ENCODE measurements at regions not wholly inside any gene's neighbourhood (a gene's known extent, or its start where the extent isn't known, plus 50 kb on each side); places are given as distances from the start of the nearest gene placed in this dataset.

DNA sequence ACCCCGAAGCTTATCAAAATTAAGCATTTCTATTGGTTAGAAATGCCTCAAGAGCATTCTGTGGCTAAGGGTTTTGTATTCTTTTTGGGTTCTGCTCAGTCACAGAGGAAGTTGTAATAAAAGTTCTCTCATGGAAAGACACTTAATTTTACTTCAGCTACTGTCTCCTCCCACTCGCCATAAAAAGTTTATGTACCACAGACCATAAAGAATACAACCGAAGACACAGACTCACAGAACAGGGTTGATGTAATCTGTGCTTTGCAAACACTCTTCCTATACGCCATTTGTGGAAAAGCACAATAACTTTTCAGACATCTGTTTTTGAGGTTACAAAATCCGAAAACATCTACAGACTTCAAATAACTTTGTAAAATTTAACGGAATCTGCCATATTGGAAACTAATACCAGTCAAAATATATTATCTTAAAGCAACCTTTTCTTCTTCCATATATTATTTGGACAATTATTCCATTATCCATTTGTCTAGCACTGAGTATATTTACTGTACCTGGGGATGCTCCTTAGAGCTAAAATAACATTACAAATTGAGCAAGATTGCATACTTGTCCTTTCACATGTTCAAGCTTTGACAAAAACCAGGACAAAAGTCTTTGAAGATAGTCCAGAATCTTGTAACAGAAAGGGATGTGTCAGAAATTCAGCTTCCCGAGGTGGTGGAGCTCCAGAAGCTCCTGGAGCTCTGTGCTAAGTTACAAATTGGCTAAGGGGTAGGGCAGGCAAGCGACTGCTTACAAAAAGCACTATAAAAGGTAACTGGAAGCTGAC, 219.0 kb upstream of the MEOX2 start:
- DNase-seq, result no peak

DNA sequence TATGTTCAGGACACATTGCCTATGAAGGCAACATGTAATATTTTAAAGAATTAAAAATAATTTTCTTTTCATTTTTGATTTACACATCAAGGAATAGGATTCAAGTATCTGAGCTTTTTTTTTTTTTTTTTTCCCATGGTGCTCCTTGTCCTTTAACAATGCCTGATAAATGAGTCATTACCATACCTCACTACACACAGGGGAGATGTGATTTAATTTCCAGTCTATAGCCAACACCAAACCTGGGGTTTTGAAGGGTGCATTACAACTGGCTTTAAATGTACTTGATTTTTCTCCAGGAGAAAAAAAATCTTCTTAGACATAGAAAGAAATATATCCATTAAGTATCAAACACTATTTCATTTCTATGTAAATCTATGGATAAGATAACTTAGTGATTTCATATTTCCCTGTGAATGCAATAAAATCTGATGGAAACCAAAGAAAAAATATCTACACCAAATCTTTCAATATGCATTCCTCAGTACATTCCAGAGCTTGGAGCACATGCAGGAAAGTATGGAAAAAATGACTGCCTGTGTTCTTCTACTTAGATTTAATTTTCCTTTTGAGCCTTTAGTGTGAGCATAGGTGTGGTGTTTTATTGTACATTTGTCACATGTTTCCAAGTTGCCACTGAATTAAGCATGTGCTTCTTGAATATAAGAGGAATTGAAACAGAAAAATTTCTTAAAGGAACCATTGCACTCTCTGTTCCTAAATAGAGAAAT, 204.8 kb upstream of the MEOX2 start:
- DNase-seq, result no peak

DNA sequence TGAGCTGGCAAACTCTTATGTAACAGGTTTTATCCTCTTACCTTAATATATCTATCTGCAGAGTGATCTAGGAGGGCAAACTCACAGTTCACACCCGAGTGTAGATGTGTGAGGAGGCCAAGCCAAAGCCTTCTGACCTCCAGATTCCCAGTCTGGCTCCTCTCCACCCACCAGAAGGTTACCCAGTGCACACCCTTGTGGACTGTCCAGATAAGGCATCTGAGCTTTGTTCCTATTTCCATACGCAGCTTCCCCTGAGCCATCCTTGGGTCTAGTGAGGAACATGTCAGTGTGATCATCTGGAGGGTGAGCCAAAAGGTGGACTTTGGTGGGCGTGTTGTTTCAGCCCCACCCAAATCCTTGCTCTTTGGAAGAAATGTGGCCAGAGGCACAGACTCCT, 203.0 kb upstream of the MEOX2 start:
- DNase-seq, result no peak

DNA sequence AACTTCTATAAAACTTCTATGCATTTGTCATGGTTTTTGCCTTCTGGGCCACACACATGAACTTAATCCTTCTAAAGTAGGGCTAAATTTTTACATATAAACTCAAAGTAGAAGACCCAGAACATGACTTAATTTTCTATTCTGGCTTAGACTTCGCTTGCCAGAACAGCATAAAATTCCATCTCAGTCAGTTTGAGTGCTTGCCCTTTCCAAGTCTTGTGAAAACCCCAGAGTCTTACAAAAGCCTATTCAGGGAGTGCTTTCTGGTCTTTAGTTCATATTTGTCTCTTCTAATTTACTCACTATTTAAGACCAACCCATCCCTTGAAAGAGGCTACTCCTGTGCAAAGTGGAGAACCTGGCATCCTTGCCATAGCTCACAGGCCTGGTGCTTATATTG, 201.6 kb upstream of the MEOX2 start:
- no peak for DNase-seq

DNA sequence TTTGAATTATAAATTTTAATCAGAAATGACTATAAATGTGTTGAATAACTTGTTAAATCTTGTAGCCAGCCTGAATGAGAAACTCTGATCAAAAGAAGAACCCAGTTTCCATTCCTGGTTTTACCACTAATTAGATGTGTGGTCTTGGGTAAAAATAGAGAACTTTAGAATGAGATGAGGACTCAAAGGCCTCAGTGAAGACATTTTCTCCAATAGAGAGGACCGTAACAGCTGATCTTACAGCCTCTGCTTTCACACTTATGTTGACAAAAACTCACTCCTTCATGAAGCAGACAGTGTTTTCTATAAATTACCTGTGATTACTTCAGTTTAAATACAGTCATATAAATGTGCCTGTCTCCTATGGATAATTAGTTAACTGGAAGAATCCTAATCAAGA, 200.1 kb upstream of the MEOX2 start:
- no peak for DNase-seq

DNA sequence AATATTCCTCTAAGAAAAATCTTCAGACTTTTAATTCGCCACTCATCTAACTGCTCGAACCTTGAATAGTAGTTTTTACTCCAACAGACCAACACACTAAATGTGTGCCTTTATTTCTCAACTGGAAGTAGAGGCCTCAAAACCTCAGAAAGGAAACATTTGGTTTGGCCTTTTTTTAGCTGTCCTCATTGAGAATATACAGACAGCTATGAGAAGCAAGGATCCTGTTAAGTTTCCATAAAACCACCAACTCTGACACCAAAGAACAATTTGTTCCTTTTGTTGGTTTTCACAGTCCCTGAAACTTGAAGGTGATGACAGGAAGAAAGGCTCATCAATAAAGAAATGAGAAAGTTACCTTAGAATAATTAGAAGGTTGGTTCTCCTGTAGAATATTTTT, 199.2 kb upstream of the MEOX2 start:
- no peak for DNase-seq

DNA sequence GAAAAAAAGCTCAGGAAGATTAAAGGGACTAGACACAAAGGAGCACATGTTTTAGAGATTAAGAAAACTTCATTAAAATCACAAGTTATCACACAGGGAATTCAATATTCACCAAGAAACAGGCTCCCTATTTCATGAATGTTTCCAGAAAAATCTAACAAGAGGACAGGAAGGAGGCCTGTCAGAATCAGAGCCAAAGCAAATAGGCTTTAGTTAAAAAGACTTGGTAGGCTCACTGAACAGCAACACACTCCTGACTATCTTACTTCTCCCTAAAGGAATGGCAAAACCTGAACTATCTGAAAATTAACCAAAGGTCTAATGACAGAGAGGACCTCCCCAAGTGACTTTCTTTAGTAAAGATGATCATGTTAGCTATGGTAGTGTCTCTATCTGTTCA, 188.3 kb upstream of the MEOX2 start:
- no peak for DNase-seq

DNA sequence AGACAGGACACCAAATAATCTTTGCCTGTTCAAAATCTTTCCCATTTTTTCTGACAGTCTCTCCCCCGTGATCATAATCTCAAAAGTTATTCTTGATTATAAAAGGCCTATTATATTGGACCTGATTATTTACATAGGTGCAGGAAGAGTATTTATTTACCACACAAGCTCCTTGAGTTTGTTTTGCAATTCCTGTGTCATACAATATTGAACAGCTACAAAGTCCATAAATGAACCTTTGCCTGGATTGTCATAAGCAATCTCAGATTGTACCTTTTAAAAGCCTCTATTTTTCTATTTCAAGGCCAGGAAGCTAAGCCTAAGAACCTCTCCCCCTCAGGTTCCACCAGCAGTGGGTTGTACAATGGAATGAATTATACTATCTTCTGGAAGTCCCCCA, 183.9 kb upstream of the MEOX2 start:
- no peak for DNase-seq

DNA sequence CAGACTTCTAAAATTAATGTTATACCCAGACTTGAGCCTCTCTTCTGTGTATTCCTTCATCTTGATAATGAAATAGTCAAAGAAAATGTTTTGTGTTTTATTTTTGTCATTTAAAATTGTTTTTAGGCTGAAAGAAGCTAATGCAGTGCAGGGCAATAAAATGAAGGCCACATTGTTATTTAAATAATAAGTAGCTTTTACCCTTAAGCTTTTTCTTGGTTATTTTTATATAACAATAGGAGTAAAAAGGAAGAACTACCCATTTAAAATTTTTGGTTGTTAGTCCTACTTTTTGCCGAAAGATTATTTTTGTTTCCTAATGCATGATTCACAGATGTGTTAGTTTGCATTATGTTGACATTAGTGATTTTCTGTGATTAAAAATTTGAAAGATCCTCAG, 181.0 kb upstream of the MEOX2 start:
- DNase-seq, result no peak

DNA sequence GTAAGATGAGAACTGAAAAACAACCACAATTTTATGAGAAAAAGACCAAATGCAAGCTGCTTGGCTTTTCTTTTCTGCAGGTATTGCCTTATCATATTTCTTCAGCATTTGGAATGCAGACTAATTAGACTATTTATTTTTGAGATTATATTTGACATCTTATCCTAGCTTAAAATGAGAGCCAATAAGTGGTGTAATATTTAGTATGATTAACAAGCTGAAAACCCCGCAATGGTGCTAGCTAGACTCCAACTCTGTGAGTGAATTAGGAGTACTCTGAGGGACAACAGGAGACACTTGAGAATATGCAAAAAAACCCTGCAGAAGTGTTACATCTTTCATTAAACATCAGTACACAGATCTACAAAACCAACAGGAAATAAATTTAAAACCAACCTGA, 180.3 kb upstream of the MEOX2 start:
- DNase-seq, result no peak

DNA sequence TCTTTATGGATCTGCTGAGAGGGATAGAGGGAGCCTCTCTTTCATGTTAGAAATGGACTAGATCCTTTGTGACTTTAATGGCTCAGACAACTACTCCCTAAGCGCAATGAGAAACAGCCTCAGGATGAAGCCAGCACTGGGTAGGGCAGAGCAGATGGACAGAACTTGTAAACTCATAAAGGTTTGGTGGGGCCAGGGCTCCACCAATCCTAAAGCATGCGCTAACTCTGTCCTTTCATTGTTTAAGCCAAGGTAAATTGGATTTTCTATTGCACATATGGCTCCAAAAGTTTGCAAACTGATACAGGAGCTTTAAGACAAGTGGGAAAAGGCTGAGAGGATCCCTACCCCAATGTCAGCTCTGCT, 178.1 kb upstream of the MEOX2 start:
- no peak for DNase-seq

DNA sequence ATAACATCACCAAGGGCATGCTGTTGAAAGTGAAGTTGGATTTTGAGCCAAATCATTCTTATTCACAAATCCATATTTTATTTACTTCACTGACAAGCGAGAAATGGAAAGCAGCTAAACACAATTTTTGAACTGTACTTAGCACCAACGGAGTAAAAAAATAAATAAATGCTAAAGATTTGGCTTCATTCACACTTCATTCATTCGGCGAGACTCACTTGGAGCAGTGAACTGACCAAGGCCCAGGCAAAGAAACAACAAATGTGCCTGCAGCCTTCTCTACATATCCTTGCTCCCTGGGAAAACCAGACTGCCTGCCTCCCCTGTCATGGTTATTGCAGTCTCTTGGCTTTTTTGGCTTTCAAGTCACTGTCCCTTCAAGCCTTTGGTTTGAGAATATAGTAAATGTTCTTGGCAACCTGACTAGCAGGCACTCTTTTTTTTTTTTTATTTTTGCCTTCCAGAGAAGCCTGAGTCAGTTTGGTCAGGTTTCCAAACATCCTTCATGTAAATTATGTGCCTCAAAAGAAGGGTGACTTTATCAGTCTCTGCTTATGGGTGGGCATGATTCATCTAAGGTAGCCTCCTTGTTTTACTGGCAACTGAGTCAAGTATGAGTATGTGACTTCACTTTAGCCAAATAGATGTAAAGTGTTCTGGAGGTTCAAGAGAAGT, 177.6 kb upstream of the MEOX2 start:
- no peak for DNase-seq

DNA sequence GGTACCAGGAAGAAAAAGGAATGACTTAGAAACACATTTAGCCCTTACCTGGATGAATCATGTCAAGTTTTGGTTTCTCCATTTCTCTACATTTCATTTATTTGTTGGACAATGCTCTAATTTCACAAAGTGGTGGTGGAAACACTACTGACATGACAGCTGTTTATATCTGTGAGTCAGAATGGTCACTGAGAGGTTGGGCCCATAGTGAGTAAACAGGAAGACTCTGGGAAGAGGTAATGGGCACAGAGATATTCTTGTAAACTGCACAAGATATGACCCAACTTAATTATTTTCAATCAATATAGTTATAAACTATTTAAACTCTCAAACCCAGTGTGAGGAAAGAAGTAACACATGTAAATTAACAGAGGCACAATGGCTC, 176.3 kb upstream of the MEOX2 start:
- no peak for DNase-seq

DNA sequence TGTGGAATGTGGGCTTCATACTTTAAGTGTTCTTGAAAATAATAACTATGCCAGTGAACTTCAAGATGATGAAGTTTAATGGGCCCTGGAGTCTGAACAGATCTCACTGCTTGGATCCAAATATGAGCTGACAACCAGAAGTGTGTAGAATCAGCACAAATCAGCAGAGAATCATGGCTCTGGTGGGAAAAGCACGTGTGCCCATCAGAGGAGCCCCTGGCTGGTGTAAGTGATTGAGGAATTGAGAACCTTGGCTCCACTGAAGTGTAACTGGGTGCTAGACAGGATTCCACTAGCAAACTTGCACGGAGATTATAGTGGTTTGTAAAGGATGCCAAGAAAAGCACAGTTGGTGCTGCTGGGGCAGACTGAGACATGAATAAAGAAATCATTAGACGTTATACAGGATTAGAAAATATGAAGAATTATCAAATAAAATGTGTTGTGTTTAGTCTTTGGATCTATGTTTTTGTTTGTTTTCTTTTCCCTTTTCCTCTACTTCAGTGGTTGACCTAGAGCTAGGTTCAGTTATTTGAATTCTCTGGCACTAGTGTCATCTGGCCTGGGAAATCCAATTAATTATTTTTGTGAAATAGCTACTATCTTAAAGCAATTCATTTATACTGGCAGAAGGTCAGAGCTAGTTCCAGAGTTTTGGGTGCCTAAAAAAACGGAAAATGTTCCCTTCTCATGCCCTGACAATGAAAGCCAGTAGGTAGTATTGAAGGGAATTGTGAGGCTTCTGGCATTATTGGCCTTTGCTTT, 175.7 kb upstream of the MEOX2 start:
- no peak for DNase-seq

DNA sequence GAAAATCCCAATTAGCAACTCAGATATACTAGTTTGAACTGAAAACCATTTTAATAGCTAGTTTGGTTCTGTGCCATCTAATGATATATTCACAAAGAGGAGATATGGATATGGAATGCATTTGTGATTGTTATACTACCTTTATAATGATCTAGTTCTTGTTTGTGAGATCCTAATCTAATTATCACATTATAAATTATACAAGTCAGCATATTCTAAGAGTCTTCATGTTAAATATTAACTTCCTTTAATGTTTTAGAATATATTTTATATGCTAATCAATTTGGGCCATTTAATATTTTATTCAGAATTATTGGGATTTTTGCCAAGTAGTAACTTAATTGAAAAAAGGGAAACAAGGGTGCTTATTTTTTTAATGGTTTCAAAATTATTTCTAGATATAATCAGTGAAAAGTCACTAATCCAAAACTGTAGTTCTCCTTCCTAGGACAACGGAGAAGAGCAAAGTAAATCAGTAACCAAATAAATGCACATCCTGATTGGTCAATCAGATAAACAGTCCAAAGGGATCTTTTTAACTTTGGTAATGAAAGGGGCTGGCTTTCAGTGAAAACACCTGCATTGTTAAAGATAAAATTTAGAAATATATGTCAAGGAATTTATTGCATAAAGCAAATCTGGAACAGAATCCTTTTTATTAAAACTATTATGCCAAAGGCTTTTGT, 173.9 kb upstream of the MEOX2 start:
- DNase-seq, result no peak

DNA sequence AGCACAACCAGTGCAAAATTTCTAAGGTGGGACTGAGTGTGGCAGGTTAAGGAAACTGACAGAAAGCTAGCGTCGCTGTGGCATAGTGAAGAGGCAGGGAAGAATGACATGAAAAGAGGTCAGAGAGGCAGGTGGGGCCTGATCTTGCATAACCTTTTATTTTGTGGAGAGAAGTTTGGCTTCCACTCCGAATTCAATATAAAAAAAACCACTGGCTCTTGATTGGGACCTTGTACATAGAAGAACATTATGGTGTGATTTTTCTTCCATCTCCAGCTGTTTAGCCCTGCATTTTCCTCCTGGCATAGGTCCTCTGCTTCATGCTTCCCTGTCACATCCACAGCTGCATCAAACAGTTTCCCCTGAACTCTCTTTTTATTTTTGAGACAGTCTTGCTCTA, 170.5 kb upstream of the MEOX2 start:
- DNase-seq, result no peak

DNA sequence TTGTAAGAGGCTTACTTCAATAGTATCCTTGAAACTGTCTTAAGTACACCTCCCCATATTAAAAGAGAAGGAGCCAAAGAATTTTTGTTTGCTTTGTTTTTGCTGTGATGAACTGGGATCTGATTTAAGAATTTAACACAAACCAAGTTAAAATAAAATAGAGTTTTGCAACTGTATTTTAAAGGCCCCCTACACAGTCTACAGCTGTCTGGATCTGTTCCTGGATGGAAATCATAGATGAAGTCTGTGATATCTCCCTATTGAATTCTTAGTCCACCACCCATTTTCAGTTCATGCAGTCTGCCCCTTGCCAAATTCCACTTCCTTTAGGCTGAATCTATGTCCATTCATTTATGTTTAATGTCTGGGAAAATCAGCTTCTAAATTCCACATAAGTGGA, 169.8 kb upstream of the MEOX2 start:
- DNase-seq, result no peak

DNA sequence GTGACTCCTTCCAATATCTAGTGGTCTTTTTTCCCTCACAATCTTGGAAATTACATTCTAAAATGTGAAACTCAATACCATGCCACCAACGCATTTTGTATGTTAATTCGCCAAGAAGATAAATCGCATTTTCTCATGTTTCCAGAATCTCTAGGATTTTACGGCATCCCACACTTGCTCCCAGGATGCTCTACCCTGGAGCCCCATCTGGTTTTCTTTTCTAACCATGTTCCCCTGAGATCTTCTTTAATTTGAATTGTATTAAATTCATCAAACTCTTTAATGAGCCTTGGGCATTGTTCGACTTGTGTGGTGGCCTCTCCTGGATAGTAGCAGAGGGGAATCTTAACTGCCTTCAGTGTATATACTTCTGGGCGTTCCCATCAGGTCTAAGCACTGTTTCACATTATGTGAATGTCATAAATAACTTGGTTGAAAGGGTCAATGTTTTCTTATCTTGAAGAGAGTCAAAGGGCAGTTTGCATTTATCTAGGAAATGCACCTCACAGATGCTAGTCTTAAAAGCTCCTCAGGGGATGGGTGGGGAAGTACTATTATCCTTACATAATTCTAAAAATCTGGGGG, 169.1 kb upstream of the MEOX2 start:
- DNase-seq, result no peak

DNA sequence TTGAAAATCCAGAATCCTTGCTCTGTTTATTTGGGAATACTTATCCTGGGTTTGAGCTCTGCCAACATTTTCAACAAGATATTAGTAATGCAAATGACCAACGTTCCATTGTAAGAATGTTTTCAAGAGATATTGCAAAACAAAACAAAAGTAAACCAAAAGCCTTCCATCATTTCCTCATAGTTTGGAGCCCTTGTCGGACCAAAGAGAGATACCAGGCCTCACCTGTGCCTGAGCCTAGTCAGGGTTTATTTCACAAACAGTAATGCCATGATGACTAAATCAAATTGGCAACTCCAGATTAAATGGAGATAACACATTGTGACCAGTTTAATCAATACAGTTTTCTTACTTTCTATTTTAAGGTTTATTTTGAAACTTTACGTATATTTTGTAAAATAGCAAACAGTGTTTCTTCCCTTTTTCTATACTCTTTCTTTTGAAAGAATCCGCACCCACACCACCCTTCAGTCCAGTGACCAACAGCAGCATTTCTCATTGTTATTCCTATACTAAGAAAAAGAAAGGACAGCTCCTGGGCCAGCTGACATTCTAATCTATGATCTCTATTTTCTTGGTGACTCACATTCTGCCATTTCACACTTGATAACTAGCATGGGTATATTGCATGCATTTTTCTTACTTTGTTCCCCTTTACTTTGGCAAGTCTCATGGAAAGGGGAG, 168.5 kb upstream of the MEOX2 start:
- no peak for DNase-seq

DNA sequence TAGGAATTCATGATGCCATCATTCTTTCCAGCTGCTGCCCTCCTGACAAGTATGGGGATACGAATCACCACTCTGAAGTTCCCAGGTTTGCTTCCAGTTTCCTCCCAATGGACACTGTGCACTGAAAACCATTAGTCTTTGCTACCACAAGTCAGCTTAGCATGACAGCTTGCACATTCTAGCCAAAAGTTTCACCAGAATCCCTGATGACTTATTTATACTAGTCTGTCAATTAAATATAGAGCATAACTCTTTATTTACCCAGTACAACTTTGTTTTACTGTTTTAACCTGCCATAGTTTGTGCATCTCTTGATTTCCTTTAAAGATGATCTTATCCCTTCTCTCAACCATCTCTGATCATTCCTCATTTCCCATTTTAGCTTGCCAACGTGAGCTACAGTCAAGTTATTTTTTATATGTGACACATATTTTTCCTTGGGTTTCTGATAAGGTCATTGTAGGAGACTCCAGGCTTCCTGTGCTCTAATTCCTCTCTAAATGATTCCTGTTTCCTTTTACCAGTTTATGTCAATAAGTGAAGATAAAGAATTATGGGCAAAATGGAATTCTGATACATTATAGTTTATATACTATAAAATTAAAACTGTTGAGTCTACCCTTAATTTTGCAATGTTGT, 167.5 kb upstream of the MEOX2 start:
- no peak for DNase-seq

DNA sequence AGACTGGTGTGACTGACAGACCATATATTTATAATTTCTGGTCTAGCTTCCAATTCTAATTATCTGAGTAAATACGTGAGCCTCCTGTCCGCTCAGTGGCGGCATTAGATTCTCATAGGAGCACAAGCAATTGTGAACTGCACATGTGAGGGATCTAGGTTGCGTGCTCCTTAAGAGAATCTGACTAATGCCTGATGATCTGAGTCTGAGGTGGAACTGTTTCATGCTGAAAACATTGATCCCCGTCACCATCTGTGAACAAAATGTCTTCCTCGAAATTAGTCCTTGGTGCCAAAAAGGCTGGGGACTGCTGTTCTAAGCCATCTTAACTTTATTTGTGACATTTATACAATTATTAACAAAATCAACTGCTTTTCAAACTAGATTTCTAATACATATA, 164.7 kb upstream of the MEOX2 start:
- no peak for DNase-seq

Data from NCI-H1105 treated with DMSO at 0.1 percent for 48 hours (cell line).